ENCODE measurements at regions not wholly inside any gene's neighbourhood (a gene's known extent, or its start where the extent isn't known, plus 50 kb on each side); places are given as distances from the start of the nearest gene placed in this dataset.

GRCh38 chr12:43208627-43209026, 343.4 kb downstream of the ADAMTS20 start:
- Mint-ChIP-seq H3K4me1 (peaks cover 5% of the 10 kb centered on the region), H3K27ac (no peak overlapping the region), H3K4me3 (no peak overlapping the region), H3K27me3 (ENCODE audit: low read depth in 3 of 3) (no peaks in the 10 kb centered on the region), H3K36me3 (no peaks in the 10 kb centered on the region), H3K9me3 (no peaks in the 10 kb centered on the region)
- H3K9ac ChIP-seq (ENCODE audit: insufficient read depth, low read length, poor library complexity, severe bottlenecking), result no peak overlapping the region
- no peak for DNase-seq
- TF ChIP-seq CTCF (IDR thresholded peaks at IDR 0.05), result no peak
- no peak overlapping the region for H2AFZ ChIP-seq (ENCODE audit: insufficient read depth, low read depth, low read length, poor library complexity, severe bottlenecking)
- WGBS (ENCODE audit: insufficient coverage), result 80% methylated on average over 2 of the region's 3 CpGs
- no peak overlapping the region for H3K4me2 ChIP-seq (replicated peaks; ENCODE audit: extremely low read depth, low read length, poor library complexity, severe bottlenecking)
- no peaks in the 10 kb centered on the region for H3K9me3 ChIP-seq (replicated peaks in 1 of 2; ENCODE audit: control insufficient read depth in 1 of 2, insufficient read depth in 1 of 2, low read length in 2 of 2)
- H3K4me1 ChIP-seq (ENCODE audit: control insufficient read depth in 1 of 2, insufficient read depth in 2 of 2, low read length in 2 of 2), result peaks cover 0 to 3% of the 10 kb centered on the region in 2 donors
- intact Hi-C loops (cut with micrococcal nuclease), result no loop called here
- H3K36me3 ChIP-seq (replicated peaks in 1 of 2; ENCODE audit: control insufficient read depth in 1 of 2, insufficient read depth in 2 of 2, low read length in 2 of 2), result no peaks in the 10 kb centered on the region
- H4K20me1 ChIP-seq (ENCODE audit: insufficient read depth, low read length), result no peaks in the 10 kb centered on the region
- no peaks in the 10 kb centered on the region for H3K79me2 ChIP-seq (ENCODE audit: insufficient read depth, low read length)
- H3K27me3 ChIP-seq (ENCODE audit: control insufficient read depth in 2 of 2, insufficient read depth in 2 of 2, low read length in 2 of 2), result no peaks in the 10 kb centered on the region
- H3K4me3 ChIP-seq (replicated peaks in 1 of 3; ENCODE audit: low read depth in 2 of 3, low read length in 3 of 3), result no peak overlapping the region
- no peak overlapping the region for H3K27ac ChIP-seq (ENCODE audit: low read depth in 1 of 2, low read length in 2 of 2)

DNA sequence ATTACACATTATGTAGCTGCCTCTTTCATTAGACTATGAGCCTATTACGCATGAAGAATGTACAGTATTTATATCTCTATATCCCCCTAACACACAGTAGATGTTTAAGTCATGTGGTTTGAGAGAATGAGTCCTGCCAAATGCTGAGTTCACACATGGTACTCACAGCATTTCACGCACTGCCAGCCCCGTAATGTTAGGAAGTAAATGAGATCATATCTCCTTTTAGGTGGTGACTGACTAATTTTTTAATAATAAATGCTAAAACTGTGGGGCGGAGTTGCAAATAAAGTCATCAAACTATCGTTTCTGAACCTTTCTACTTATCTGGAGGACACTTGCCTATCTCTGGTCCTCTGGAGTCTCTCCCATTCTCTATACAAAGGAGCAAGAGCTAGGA, 343.8 kb downstream of the ADAMTS20 start:
- no peaks in the 10 kb centered on the region for H3K36me3 Mint-ChIP-seq
- Histone ChIP-seq H2AFZ (ENCODE audit: insufficient read depth, low read depth, low read length, poor library complexity, severe bottlenecking) (no peak overlapping the region), H3K27me3 (ENCODE audit: control insufficient read depth in 2 of 2, insufficient read depth in 2 of 2, low read length in 2 of 2) (no peaks in the 10 kb centered on the region), H3K4me3 (replicated peaks in 1 of 3; ENCODE audit: low read depth in 2 of 3, low read length in 3 of 3) (no peak overlapping the region), H3K79me2 (ENCODE audit: insufficient read depth, low read length) (no peaks in the 10 kb centered on the region), H3K4me2 (replicated peaks; ENCODE audit: extremely low read depth, low read length, poor library complexity, severe bottlenecking) (no peak overlapping the region), H4K20me1 (ENCODE audit: insufficient read depth, low read length) (no peaks in the 10 kb centered on the region), H3K9ac (ENCODE audit: insufficient read depth, low read length, poor library complexity, severe bottlenecking) (no peak overlapping the region), H3K27ac (ENCODE audit: low read depth in 1 of 2, low read length in 2 of 2) (no peak overlapping the region), H3K9me3 (replicated peaks in 1 of 2; ENCODE audit: control insufficient read depth in 1 of 2, insufficient read depth in 1 of 2, low read length in 2 of 2) (no peaks in the 10 kb centered on the region), H3K36me3 (replicated peaks in 1 of 2; ENCODE audit: control insufficient read depth in 1 of 2, insufficient read depth in 2 of 2, low read length in 2 of 2) (no peaks in the 10 kb centered on the region), H3K4me1 (ENCODE audit: control insufficient read depth in 1 of 2, insufficient read depth in 2 of 2, low read length in 2 of 2) (peaks cover 0 to 3% of the 10 kb centered on the region in 2 donors)
- H3K9me3 Mint-ChIP-seq, result no peaks in the 10 kb centered on the region
- TF ChIP-seq CTCF (IDR thresholded peaks at IDR 0.05), result no peak
- no peak overlapping the region for H3K27ac Mint-ChIP-seq
- no peak overlapping the region for H3K4me3 Mint-ChIP-seq
- H3K27me3 Mint-ChIP-seq (ENCODE audit: low read depth in 3 of 3), result no peaks in the 10 kb centered on the region
- no peak for DNase-seq
- 100% methylated on average over 2 of the region's 5 CpGs for WGBS (ENCODE audit: insufficient coverage)
- peaks cover 5% of the 10 kb centered on the region for H3K4me1 Mint-ChIP-seq
- intact Hi-C loops (cut with micrococcal nuclease), result no loop called here
